GM19351 (cell line): ENCODE measurements at regions not wholly inside any gene's neighbourhood (a gene's known extent, or its start where the extent isn't known, plus 50 kb on each side); places are given as distances from the start of the nearest gene placed in this dataset.

Experiments
- ATAC-seq: cut with Tn5 transposase; IDR thresholded peaks from one replicate; pipeline ENCODE4 v1.9.1; 2021; ENCODE audit warnings: mild to moderate bottlenecking, moderate library complexity; ENCODE audit not compliant: unreplicated experiment

DNA sequence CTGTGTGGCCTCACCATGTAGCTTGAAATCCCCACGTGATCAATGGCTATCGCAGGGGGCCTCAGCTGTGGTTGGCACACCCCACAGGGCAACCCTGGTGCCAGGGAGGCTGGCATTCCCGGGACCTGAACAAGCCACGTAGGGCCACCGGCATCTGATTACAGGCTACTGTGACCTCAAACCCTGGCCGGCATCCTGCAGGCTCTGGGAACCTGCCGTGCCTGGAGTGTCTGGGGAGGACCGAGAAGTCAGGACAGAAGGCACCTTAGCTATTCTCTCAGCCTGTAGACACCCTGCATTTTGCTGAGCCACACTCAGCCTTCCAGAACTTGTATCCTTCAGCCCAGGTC, 213.0 kb downstream of the GLI2 start:
- ATAC-seq = no peak

DNA sequence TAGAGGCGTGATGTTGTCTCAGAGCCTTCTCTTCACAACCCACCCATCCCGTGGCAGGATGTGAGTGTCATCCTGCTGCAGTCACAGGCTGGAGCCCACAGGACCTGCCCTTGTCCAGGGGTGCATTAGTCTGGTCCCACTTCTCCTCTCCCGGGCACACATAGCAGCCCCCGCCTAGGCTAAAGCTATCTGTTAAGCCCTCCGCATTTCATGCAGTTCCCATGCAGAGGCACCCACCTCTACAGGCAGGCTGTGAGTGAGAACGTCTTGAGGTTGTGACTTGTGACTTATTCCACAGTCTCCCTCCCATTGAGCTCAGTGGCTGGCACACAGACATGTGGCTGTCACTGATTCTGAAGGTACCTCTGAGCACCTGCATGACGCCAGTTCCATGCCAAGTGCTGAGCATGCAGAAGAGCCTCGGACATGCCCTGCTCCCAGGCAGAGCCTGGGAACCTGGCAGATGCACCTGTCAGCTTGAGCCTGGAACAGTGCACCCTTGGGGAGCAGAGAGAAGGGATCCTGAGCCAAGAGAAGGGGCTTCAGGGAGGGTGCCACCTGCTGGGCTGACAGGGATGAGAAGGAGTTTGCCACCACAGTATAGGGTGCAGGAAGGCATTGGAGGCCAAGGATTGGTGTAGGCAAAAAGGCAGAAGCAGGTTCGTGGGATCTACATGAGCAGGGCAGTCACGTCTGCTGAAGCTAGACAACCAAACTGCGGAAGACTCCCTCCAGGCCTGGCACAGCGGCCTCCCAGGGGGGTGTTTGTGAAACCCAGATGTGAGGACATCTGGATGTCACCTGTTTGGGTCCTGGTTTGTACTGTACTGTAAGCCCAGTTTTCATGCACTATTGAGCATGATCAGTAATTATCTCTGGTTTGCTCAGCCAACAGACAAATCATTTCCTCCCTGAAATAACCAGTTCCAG, 213.6 kb downstream of the GLI2 start:
- ATAC-seq = no peak

DNA sequence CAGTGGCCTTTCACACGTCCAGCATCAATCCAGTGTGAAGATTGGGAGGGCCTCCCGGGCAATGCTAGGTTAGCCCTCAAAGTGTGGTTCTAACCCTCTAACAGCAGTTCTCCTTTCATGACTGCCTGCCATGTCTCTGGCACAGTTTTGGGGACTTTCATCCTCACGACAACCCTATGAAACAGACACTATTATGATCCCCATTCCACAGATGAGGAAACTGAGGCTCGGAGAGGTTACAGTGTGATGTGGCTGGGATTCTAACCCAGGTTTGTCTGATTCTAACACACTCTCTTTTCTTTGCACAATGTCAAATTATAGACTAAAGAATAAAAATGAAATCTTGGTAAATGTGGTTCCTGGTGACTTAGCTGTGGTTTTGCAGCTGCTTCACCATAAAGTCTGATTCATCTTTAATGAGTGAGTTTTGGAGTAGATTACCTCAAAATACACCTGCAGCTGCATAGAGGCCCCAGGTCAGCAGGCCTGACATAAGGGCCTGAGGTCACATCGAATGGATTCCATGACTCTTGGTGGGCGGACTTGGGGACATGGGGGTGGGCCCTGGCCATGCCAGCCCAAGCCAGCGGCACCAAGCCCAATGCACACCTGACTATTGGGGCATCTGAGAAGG, 214.4 kb downstream of the GLI2 start:
- ATAC-seq = no peak

DNA sequence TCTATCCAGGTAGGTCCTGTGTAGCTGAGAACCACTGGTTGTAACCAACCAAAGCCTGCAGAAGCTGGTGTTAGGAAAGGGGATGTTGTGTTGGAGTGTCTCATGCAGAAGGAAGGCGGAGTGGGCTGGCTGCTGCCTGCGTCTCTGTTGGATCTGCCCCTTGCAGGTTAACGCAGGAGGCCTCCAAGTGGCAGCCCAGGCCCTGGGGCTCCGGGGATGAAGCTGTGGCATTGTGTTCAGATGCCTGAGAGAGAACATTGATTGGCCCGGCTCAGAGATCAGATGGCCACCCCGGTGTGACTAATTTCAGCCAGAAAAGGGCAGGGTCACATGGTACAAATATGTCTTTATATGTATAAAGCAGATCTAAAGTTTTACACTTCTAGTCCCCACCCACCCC, 216.0 kb downstream of the GLI2 start:
- ATAC-seq = no peak

DNA sequence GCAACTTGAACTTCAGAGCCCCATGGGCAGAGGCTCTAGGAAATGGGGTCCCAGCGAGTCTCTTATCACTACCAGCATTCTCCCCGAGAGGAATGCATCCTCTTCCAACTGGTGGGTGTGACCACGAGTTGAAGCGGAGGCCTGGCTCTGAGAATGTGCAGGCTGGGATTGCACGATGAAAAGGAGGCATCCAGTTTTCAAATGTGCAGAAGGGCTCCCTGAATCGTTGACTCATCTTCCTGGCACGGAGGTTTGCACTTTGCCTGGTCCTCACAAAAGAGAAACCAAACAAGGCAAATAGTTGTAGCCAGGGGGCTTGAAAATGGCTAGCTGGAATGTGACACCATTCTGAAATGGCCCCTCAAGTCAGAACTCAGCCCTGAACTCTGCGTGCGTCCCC, 216.7 kb downstream of the GLI2 start:
- no peak for ATAC-seq

DNA sequence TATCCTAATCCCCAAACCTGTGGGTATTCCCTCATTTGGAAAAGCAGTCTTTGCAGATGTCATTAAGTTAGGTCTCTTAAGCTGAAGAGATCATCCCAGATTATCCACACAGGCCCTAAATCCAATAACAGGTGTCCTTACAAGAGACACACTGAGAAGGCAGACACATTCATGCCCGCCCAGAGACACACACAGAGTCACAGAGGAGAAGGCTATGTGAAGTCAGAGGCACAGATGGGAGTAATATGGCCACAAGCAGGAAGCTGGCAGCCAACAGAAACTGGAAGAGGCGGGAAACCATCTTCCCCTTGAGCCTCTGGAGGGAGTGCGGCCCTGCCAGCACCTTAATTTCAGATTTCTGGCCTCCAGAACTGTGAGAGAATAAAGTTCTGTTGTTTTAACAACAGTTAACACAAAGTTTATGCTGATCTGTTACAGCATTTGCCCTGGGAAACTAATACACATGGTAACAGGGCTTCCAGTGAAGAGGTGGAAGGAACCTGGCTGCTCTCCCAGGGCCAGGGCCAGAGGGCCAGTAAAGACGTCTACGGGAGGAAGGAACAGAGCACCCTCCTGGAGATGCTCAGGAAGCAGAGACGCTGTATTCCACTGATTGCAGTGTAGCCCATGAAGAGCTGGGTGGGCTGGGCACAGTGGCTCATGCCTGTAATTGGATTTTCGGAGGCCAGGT, 217.5 kb downstream of the GLI2 start:
- no peak for ATAC-seq

DNA sequence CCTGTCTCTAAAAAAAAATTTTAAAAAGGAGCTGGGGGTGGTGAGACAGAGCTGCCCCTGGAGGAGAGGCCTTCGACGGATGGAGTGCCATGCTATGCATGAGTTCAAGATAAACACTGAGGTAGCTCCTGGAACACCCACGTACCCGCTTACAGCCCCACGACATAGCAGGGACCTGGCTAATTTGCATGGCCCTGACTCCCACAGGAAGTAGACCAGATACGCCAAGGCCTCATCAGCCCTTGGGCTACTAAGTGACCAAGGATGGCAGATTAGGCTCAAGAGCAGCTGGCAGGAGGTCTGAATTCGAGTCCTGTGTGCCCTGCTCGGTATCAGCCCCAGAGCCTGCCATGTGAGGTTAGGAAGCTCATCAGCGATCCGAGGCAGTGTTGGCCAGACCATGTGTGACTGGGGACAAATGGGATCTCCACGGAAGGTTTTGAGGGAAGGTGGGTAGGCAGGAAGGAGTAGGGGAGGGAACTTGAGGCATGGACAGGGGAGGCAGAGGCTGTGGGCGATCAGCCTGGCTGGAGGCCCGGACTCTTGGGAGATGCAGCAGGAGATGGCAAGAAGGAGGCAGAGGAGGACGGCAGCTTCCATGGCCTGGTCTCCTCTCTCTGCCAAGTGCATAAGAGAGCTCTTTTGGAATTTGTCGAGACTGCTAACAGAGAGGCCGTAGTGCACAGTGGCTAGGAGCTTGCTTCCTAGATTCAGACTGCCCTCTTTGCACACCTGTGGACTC, 218.3 kb downstream of the GLI2 start:
- no peak for ATAC-seq

DNA sequence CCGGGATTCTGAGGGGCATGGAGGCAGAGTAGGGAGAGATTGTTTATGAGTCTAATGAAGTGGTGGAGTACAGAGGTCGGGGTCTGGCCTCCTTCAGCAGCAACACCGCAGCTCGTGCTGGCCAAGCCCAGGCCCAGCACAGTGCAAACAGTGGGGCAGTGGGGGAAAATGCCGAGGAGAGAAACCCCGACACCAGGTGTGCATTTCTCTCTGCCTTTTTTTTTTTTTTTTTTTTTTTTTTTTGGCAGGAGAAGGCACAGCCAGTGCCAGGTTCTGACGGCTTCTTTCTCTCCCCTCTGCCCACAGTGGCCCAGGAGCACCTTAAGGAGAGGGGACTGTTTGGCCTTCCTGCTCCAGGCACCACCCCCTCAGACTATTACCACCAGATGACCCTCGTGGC, 219.3 kb downstream of the GLI2 start:
- no peak for ATAC-seq

DNA sequence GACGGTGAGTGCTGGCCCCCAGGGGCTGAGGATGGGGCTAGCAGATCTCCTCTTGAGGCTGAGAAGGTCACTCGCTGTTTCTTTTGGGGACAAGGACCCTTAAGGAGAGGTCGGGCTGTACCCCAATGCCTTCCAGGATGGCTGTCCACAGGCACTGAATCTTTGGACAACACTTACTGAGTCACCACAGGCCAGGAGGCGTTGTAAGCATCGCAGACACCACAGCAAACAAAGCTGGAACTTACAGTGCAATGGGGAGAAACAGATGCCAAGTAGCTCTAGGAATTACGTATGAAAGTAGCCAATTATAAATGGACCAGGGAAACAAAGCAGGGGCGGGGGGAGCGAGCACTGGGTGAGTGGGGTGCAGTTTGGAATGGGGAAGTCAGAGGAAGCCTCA, 219.8 kb downstream of the GLI2 start:
- no peak for ATAC-seq

DNA sequence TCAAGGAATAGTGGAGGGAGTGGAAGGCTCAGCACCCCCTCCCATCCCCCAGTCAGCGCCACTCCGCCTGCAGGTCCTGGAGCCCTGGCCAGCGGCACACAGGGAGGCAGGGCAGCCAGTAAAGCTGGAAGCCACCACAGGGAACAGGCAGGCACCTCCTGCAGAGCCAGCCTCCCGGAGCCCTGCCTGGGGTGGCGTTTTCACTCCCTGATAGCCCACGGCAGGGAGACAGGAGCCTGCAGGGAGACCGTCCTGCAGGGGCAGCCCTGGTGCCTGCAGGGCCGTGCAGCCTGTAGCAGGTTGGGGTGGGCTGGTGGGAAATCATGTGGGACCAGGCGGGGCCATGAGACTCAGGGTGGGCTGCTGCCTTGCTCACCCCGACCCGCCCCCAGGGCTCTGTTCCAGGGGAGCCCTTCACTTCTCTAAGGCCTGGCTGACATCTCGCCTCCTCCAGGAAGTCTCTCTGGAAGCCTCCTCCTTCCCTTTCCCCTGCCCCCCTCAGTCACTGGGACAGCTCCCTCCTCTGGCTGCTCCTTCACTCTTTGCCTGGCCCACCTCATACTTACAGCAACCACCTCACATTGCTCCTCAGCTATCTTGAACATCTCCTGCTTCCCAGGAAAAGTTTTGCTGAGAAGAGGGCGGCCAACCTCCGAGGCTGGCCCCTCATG, 221.0 kb downstream of the GLI2 start:
- no peak for ATAC-seq

DNA sequence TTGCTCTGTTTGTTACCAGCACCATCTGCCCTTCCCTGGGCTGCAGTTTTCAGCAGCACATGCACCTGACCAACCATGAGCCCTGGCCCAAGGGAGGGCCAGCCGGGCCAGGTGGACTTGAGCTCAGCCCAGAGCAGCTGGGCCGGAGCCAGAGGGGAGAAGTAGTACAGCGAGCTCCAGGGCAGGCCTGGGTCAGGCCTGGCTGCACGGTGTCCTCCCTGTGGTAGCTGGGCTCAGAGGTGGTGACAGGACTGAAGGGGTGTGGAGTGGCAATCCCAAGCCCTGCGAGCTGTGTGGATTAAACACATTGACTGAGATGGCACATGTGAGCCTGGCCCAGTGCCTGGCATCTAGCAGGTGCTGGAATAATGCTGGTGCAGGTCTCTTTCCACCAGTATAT, 222.2 kb downstream of the GLI2 start:
- ATAC-seq = no peak

DNA sequence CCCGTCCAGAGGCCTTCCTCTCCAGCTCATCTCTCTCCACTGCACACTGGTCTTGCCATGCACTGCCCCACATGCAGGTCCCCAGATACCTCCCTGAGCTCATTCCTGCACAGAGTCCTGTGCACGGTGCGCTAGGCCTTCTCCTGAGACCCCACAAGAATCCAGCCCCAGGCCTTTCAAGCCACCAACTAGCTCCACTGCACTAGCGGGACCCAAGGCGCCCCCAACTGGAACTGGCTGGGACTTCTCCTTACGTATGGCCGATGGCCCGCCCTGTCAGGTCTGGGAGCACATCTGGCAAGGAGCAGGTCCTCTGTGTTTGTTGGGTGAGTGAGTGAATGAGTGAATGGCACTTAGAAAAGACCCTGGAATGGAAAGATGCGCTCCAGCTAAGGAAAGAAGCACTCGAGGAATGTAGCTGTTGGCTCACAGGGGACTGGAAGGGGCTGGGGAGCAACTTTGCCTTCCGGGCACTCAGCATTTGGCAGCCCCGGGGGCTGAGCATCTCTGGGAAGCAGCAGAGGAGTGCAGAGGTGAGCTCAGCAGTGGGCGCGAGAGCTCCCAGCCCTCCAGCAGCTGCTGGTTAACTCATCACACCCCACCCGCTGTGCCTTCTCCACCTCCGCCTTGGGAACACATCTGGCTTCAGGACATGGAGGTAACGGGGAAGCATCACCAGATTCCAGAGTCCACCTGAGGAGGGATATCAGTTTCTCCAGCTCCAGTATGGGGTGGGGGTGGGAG, 223.1 kb downstream of the GLI2 start:
- no peak for ATAC-seq

DNA sequence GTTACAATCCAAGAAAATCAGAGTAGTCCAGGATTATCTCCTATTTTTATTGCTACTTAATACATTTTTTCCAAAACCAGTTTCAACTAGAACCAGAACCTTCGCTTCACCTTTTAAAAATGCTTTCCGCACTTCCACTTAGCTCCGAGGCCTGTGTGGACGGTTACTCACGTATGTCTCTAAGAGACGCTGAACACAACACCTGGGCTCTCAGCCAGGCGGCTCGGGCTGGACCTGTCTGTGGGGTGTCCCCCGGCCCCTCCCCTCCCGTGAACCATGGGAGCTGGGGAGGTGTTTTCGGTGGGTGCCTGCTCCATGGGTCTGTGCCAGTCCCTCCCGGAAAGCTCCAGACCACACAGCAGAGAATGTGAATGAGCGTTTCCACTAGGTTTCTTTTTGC, 223.8 kb downstream of the GLI2 start:
- no peak for ATAC-seq

DNA sequence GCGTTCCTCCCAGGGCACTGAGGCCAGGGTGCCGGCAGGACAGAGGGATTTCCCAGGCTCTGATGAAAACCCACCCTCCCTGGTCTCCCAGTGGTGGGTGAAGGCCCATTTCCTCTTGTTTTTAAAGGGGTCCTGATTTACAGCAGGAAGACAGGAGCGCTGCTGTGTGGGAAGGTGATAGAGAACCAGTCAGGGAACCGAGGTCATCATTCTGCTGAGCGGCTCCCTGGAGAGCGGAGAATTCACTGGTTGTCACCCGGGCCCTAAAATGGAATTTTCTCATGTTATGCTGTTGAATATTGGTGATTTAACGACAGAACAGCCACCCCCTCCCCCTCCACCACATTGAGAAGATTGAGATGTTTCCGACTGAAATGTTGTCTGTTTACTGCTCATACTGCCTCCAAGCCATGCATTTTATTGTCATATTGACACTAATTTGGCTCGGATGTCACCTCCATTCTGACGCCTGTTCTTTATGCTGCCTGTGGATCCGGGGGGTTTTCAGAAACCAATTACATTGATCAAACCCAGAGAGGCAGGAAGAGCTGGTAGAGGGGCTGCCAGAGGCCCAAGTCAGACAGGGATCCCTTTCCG, 225.2 kb downstream of the GLI2 start:
- ATAC-seq = no peak

DNA sequence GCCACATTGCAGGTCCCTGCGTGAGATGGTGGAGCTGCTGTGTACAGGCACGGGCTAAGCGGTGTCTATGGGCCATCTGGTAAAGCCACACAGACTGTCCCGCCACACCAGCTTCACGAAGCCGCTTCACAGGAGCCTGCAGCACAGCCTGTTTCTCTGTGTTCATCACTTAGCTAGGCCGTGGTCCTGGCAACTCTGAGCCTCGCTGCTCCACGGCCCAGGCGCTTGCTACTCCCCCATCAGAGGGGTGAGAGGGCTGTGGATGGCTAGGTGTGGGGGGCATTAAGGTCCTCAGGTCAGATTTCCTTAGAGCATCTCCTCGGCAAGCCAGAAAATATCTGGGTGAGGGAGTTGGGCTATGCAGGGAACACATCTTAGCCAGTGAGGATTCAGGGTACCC, 225.7 kb downstream of the GLI2 start:
- ATAC-seq = no peak

DNA sequence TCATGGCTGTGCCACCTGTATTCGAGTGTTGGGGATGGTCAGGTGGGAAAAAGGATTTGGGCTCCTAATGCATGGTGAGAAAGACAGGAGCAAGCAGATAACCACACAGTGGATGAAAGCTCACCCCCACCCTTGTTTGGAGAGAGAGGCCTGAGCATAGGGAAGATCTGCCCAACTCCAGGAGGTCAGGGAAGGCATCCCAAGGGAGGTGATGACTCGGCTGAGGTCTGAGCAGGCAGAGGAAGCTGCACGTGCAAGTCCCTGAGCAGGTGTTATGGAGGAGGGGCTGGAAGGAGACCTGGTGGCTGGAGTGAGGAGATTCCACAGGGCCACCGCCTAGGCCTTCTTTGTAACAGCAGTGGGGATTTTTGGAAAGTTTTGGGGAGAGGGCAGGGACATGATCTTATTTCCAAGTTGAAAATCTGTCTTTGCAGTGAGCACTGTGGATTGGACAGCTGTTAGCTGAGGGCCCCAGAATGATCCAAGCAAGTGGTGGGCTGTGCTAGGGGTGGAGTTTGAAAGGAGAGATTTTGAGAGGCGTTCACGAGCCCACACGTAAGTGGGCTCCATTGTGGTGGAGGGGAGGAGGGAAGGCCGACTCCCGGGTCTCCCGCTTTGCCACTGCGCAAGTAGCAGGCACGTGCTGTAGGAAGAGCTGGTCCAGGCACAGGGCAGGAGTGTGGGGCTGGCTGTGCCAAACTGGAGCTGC, 228.5 kb downstream of the GLI2 start:
- no peak for ATAC-seq

DNA sequence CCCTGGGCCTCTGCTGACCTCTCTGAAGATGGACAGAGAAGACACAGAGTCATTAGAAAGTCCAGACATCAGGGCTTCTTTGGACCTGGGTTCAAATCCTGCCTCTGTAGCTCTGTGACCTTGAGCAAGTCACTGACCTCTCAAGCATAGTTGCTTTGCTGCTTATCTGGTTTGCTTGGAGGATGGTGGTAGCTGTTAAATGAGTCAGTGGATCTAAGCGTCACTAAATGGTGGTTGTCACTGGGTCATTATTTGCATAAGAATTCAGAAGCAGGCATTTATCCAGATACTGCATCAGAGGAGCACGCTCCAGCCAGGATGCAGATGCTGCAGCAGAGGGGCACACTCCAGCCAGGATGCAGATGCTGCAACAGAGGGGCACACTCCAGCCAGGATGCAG, 229.2 kb downstream of the GLI2 start:
- no peak for ATAC-seq

DNA sequence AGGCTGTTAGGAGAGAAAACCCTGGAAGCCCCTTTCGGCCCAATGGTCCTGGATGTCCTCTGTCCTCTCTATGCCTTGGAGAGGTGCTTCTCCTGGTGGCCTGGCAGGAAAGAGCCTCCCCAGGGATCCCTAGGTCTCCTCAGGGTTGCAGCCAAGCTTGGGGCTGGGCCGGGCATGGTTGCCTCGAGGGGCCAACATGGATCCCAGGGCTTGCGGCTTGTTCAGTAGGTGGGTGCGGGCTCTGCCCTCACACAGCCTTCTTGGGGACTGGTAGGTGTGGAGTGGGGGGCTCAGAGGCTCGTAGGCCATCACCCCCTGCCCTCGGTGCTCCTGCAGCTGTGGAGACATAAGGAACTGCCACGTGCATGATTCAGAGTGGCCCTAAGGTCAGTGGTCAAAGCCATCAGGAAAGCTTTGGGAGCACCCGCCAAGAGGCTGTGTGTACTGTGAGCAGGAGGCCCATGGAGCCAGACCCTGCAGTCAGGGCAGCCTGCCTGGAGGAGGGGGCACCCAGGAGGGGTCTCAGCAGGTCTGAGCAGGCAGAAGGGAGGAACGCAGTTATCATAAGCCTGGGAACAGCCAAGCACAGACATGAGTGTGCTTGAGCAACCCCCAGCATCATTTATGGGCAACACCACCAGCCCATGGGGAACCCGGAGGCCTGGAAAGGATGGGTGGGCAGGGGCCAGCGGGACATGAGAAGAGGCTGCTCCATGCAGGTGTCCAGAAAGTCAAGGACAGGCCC, 231.0 kb downstream of the GLI2 start:
- ATAC-seq = no peak
